Hematopoietic multipotent progenitor cell treated with erythropoietin and hydrocortisone succinate and interleukin-3 and kit ligand, for 15 days (in vitro differentiated cells): ENCODE measurements at regions not wholly inside any gene's neighbourhood (a gene's known extent, or its start where the extent isn't known, plus 50 kb on each side); places are given as distances from the start of the nearest gene placed in this dataset.

Experiments
- DNase-seq: peaks from one replicate; pipeline ENCODE4 v3.0.0-alpha.2; 2015; ENCODE audit warnings: low spot score

- DNase-seq = no peak
Observed at GRCh38 chr5:7955476-7955875, 86.5 kb downstream of the MTRR start.

GRCh38 chr5:7957329-7957728 is 88.4 kb downstream of the MTRR start:
- no peak for DNase-seq

- no peak for DNase-seq
Observed at GRCh38 chr5:7960142-7960541, 91.2 kb downstream of the MTRR start.

GRCh38 chr5:7961540-7961939 is 92.6 kb downstream of the MTRR start:
- no peak for DNase-seq

GRCh38 chr5:7970816-7971215 is 101.9 kb downstream of the MTRR start:
- DNase-seq = no peak

- DNase-seq = no peak
Observed at GRCh38 chr5:7976411-7977190, 107.7 kb downstream of the MTRR start.

- no peak for DNase-seq
Observed at GRCh38 chr5:7978114-7978513, 109.2 kb downstream of the MTRR start.

GRCh38 chr5:7978991-7979390 is 110.0 kb downstream of the MTRR start:
- no peak for DNase-seq

- DNase-seq = no peak
Observed at GRCh38 chr5:7980881-7981280, 111.9 kb downstream of the MTRR start.

GRCh38 chr5:7983433-7983832 is 114.5 kb downstream of the MTRR start:
- no peak for DNase-seq

- DNase-seq = no peak
Observed at GRCh38 chr5:7991125-7991821, 122.3 kb downstream of the MTRR start.

GRCh38 chr5:7995688-7996294 is 126.8 kb downstream of the MTRR start:
- DNase-seq = no peak

- no peak for DNase-seq
Observed at GRCh38 chr5:8005416-8005815, 136.5 kb downstream of the MTRR start.

- DNase-seq = peak; percentile 41
Observed at GRCh38 chr5:8012131-8012977, 143.4 kb downstream of the MTRR start.

- DNase-seq = no peak
Observed at GRCh38 chr5:8013948-8014710, 145.2 kb downstream of the MTRR start.

GRCh38 chr5:8019719-8020218 is 150.8 kb downstream of the MTRR start:
- no peak for DNase-seq

GRCh38 chr5:8020861-8021514 is 152.0 kb downstream of the MTRR start:
- DNase-seq = no peak

GRCh38 chr5:8028243-8028642 is 159.3 kb downstream of the MTRR start:
- no peak for DNase-seq

- no peak for DNase-seq
Observed at GRCh38 chr5:8033261-8033660, 164.3 kb downstream of the MTRR start.

GRCh38 chr5:8034852-8035251 is 165.9 kb downstream of the MTRR start:
- no peak for DNase-seq

GRCh38 chr5:8048920-8049319 is 180.0 kb downstream of the MTRR start:
- no peak for DNase-seq
